IMR-90 (cell line): ENCODE measurements at regions not wholly inside any gene's neighbourhood (a gene's known extent, or its start where the extent isn't known, plus 50 kb on each side); places are given as distances from the start of the nearest gene placed in this dataset.

Experiments used
- ATAC-seq: fragments of 200-7000 bp; cut with Tn5 transposase; 2 replicates; pipeline ENCODE4 v1.9.1; 2020; ENCODE audit warnings: low read depth, mild to moderate bottlenecking, moderate library complexity
- BruUV-seq: library from RNA; stranded (reverse); fragments of 400-500 nt; replicated peaks from 2 replicates; lab custom pipeline; 2021; lab: Mats Ljungman, UMichigan
- CTCF ChIA-PET: fragments of 300-600 bp; formaldehyde crosslinking; extraction: SDS; loops from one replicate; lab custom pipeline; 2021; ENCODE audit warnings: antibody characterized with exemption; lab: Yijun Ruan, JAX
- POLR2A ChIA-PET: fragments of 300-600 bp; sonication (Branson Sonifier 250); formaldehyde crosslinking; loops from one replicate; lab custom pipeline; 2022; ENCODE audit warnings: antibody characterized with exemption; ENCODE audit not compliant: unreplicated experiment; lab: Charles Lee
- DNase-seq: peaks from one replicate; pipeline ENCODE4 v3.0.0; 2013
- H2AFZ ChIP-seq: replicated peaks from 2 replicates; pipeline ENCODE3; 2013; ENCODE audit warnings: low read length, mild to moderate bottlenecking; ENCODE audit not compliant: poor library complexity
- H2AK5ac ChIP-seq: 2 replicates; pipeline ENCODE4 v1.6.1; 2013; ENCODE audit warnings: low read depth, low read length, inconsistent platforms
- H2AK9ac ChIP-seq: replicated peaks from 2 replicates; pipeline ENCODE3; 2013; ENCODE audit warnings: mild to moderate bottlenecking, low read depth, low read length, moderate library complexity; ENCODE audit not compliant: poor library complexity
- H2BK120ac ChIP-seq: 2 replicates; pipeline ENCODE4 v1.6.1; 2013; ENCODE audit warnings: low read depth, low read length, inconsistent platforms
- H2BK15ac ChIP-seq: 3 replicates; pipeline ENCODE4 v1.6.1; 2013; ENCODE audit warnings: low read depth, low read length, inconsistent platforms
- H2BK20ac ChIP-seq: 2 replicates; pipeline ENCODE4 v1.6.1; 2013; ENCODE audit warnings: low read depth, mild to moderate bottlenecking, inconsistent platforms, low read length, moderate library complexity
- H2BK5ac ChIP-seq: 2 replicates; pipeline ENCODE4 v1.6.1; 2013; ENCODE audit warnings: mild to moderate bottlenecking, low read depth, low read length, inconsistent platforms; ENCODE audit not compliant: poor library complexity, severe bottlenecking
- H3K14ac ChIP-seq: replicated peaks from 2 replicates; pipeline ENCODE4 v1.6.1; 2013; ENCODE audit warnings: low read depth, low read length, inconsistent platforms
- H3K18ac ChIP-seq: 2 replicates; pipeline ENCODE4 v1.6.1; 2013; ENCODE audit warnings: low read depth, low read length, control low read depth
- H3K23ac ChIP-seq: 2 replicates; pipeline ENCODE4 v1.6.1; 2013; ENCODE audit warnings: low read depth, low read length, inconsistent platforms
- H3K27ac ChIP-seq: 2 replicates; pipeline ENCODE4 v1.5.1; 2013; ENCODE audit warnings: mild to moderate bottlenecking, control low read depth, low read length; ENCODE audit not compliant: insufficient read depth
- H3K27me3 ChIP-seq: 2 replicates; pipeline ENCODE4 v1.6.1; 2013; ENCODE audit warnings: low read length; ENCODE audit not compliant: control insufficient read depth, insufficient read depth
- H3K36me3 ChIP-seq: 2 replicates; pipeline ENCODE4 v1.6.1; 2013; ENCODE audit warnings: low read length, mixed read lengths; ENCODE audit not compliant: control insufficient read depth, insufficient read depth
- H3K4ac ChIP-seq: 2 replicates; pipeline ENCODE4 v1.6.1; 2013; ENCODE audit warnings: low read depth, low read length, inconsistent platforms
- H3K4me1 ChIP-seq: 2 replicates; pipeline ENCODE4 v1.6.1; 2013; ENCODE audit warnings: low read length, mixed read lengths; ENCODE audit not compliant: control insufficient read depth, insufficient read depth
- H3K4me2 ChIP-seq: 2 replicates; pipeline ENCODE4 v1.6.1; 2013; ENCODE audit warnings: low read depth, mild to moderate bottlenecking, control low read depth, low read length, moderate library complexity
- H3K4me3 ChIP-seq: 2 replicates; pipeline ENCODE4 v1.5.1; 2013; ENCODE audit warnings: low read depth, mild to moderate bottlenecking, control low read depth, low read length, moderate library complexity; ENCODE audit not compliant: insufficient read depth
- H3K56ac ChIP-seq: 2 replicates; pipeline ENCODE4 v1.6.1; 2013; ENCODE audit warnings: low read length, inconsistent platforms; ENCODE audit not compliant: insufficient read depth; ENCODE audit errors: extremely low read depth
- H3K79me1 ChIP-seq, 2 experiments: 2 replicates each; pipeline ENCODE4 v1.6.1; 2013; ENCODE audit warnings: low read length in 2 of 2, inconsistent platforms in 1 of 2, low read depth in 1 of 2
- H3K9ac ChIP-seq: 2 replicates; pipeline ENCODE4 v1.6.1; 2013; ENCODE audit warnings: low read depth, low read length, control low read depth
- H3K9me1 ChIP-seq: 2 replicates; pipeline ENCODE4 v1.6.1; 2013; ENCODE audit warnings: low read length, inconsistent platforms; ENCODE audit not compliant: insufficient read depth
- H3K9me3 ChIP-seq: 2 replicates; pipeline ENCODE4 v1.6.1; 2013; ENCODE audit warnings: low read length; ENCODE audit not compliant: control insufficient read depth, insufficient read depth
- H4K20me1 ChIP-seq: 2 replicates; pipeline ENCODE4 v1.6.1; 2013; ENCODE audit warnings: low read length, inconsistent platforms; ENCODE audit not compliant: insufficient read depth
- H4K5ac ChIP-seq: 2 replicates; pipeline ENCODE4 v1.6.1; 2013; ENCODE audit warnings: mild to moderate bottlenecking, low read depth, low read length, control low read depth
- H4K8ac ChIP-seq, 2 experiments: 2 replicates each; pipeline ENCODE4 v1.6.1; 2013; ENCODE audit warnings: low read depth in 2 of 2, low read length in 2 of 2, control low read depth in 1 of 2, inconsistent platforms in 1 of 2
- H4K91ac ChIP-seq: 2 replicates; pipeline ENCODE4 v1.6.1; 2013; ENCODE audit warnings: low read depth, low read length, inconsistent platforms; ENCODE audit not compliant: insufficient read depth
- BHLHE40 ChIP-seq: fragments of 150-350 bp; IDR thresholded peaks from 2 replicates; pipeline ENCODE4 v1.6.1; 2016; ENCODE audit warnings: mild to moderate bottlenecking, low read depth, low read length
- CEBPB ChIP-seq: IDR thresholded peaks from 2 replicates; pipeline ENCODE4 v1.6.1; 2012; ENCODE audit warnings: low read depth, low read length, improper control_type of control experiment
- CHD1 ChIP-seq: IDR thresholded peaks from 2 replicates; pipeline ENCODE4 v1.6.1; 2012; ENCODE audit warnings: low read depth, low read length, improper control_type of control experiment
- CTCF ChIP-seq: conservative IDR thresholded peaks from 2 replicates; pipeline ENCODE4 v1.5.1; 2012; ENCODE audit warnings: mild to moderate bottlenecking, low read depth, low read length, improper control_type of control experiment
- ELK1 ChIP-seq: fragments of 150-350 bp; IDR thresholded peaks from 2 replicates; pipeline ENCODE4 v1.6.1; 2016; ENCODE audit warnings: low read depth, mild to moderate bottlenecking, low read length, moderate library complexity, borderline replicate concordance
- FOS ChIP-seq: fragments of 150-350 bp; IDR thresholded peaks from 2 replicates; pipeline ENCODE4 v1.6.1; 2016; ENCODE audit warnings: low read depth, low read length
- MAFK ChIP-seq: IDR thresholded peaks from 2 replicates; pipeline ENCODE4 v1.6.1; 2012; ENCODE audit warnings: low read depth, low read length, improper control_type of control experiment
- MAZ ChIP-seq: IDR thresholded peaks from 2 replicates; pipeline ENCODE4 v1.6.1; 2012; ENCODE audit warnings: low read depth, mild to moderate bottlenecking, low read length, improper control_type of control experiment, moderate library complexity, borderline replicate concordance
- MXI1 ChIP-seq: IDR thresholded peaks from 2 replicates; pipeline ENCODE4 v1.6.1; 2012; ENCODE audit warnings: low read depth, mild to moderate bottlenecking, low read length, moderate library complexity, borderline replicate concordance
- NFE2L2 ChIP-seq: fragments of 150-350 bp; IDR thresholded peaks from 2 replicates; pipeline ENCODE4 v1.6.1; 2016; ENCODE audit warnings: low read depth, mild to moderate bottlenecking, low read length
- POLR2A ChIP-seq: IDR thresholded peaks from 2 replicates; pipeline ENCODE4 v1.6.1; 2012; ENCODE audit warnings: mild to moderate bottlenecking, low read depth, low read length
- RAD21 ChIP-seq: IDR thresholded peaks from 2 replicates; pipeline ENCODE4 v1.6.1; 2012; ENCODE audit warnings: low read length, improper control_type of control experiment
- RCOR1 ChIP-seq: IDR thresholded peaks from 2 replicates; pipeline ENCODE4 v1.6.1; 2012; ENCODE audit warnings: mild to moderate bottlenecking, low read length, improper control_type of control experiment; ENCODE audit not compliant: insufficient replicate concordance
- RFX5 ChIP-seq: IDR thresholded peaks from 2 replicates; pipeline ENCODE4 v1.8.0; 2012; ENCODE audit warnings: low read depth, mild to moderate bottlenecking, low read length, moderate library complexity
- SMC3 ChIP-seq: fragments of 150-350 bp; IDR thresholded peaks from 2 replicates; pipeline ENCODE4 v1.6.1; 2016; ENCODE audit warnings: low read depth, mild to moderate bottlenecking, antibody characterized with exemption, low read length, moderate library complexity
- USF2 ChIP-seq: fragments of 150-350 bp; IDR thresholded peaks from 2 replicates; pipeline ENCODE4 v1.6.1; 2017; ENCODE audit warnings: mild to moderate bottlenecking, antibody characterized with exemption, low read length, low read depth
- dilution Hi-C: fragments of 300-500 bp; cut with HindIII; formaldehyde crosslinking; loops from one replicate; pipeline ENCODE4 v1.14.3; 2018; ENCODE audit warnings: low sequenced_read_pairs; ENCODE audit not compliant: unreplicated experiment
- in situ Hi-C: fragments of 300-500 bp; cut with MboI; formaldehyde crosslinking; loops from 3 replicates; pipeline ENCODE4 v1.14.3; 2019; ENCODE audit warnings: low sequenced_read_pairs, inconsistent platforms, mixed read lengths
- intact Hi-C: fragments of 100-400 bp; cut with micrococcal nuclease; formaldehyde crosslinking; loops from 2 replicates; pipeline ENCODE4 v1.10.0; 2022

DNA sequence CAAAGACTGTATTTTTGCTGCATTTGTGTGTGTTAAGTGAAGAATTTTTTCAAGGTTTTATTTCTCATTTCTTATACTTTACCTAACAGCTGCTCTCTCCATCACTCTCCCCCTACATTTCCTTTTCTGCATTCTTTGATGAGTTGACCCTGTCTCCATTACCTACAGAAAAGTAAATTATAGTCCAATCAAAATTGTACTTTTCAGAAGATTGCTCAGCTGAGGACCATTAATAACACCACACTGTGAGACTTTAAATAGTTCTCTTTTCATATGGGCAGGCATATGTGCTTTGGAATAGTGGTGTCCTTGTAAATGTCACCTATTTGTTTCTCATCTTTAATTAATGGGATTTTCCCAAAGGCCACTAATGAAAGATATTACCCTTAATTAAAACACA is 234.7 kb upstream of the GPR149 start:
- no peak overlapping the region for H3K18ac ChIP-seq
- no peak overlapping the region for H2BK20ac ChIP-seq
- H3K27ac ChIP-seq: no peak overlapping the region
- H2BK5ac ChIP-seq: no peak overlapping the region
- intact Hi-C loops: no loop called here
- H3K27me3 ChIP-seq: no peaks in the 10 kb centered on the region
- no peak overlapping the region for H3K56ac ChIP-seq
- dilution Hi-C loops: no loop called here
- no peak overlapping the region for H3K4me2 ChIP-seq
- H2BK15ac ChIP-seq: no peak overlapping the region
- ChIA-PET POLR2A (no interaction called here), CTCF (no interaction called here)
- no peak overlapping the region for H4K91ac ChIP-seq
- H3K9me1 ChIP-seq: no peaks in the 10 kb centered on the region
- H2AK9ac ChIP-seq: no peak overlapping the region
- no peak for TF ChIP-seq CHD1
- TF ChIP-seq POLR2A: no peak
- no peak for TF ChIP-seq SMC3
- TF ChIP-seq BHLHE40: no peak
- TF ChIP-seq MAFK: no peak
- TF ChIP-seq RFX5: no peak
- TF ChIP-seq RAD21: no peak
- TF ChIP-seq ELK1: no peak
- no peak for TF ChIP-seq MXI1
- TF ChIP-seq CTCF: no peak
- TF ChIP-seq CEBPB: no peak
- no peak for TF ChIP-seq MAZ
- TF ChIP-seq FOS: no peak
- no peak for TF ChIP-seq USF2
- no peak for TF ChIP-seq RCOR1
- no peak for TF ChIP-seq NFE2L2
- H3K79me1 ChIP-seq: no peaks in the 10 kb centered on the region
- no peak overlapping the region for H4K8ac ChIP-seq
- in situ Hi-C loops: no loop called here
- no peak overlapping the region for H3K14ac ChIP-seq
- no peak overlapping the region for H3K4me3 ChIP-seq
- no peaks in the 10 kb centered on the region for H3K4me1 ChIP-seq
- ATAC-seq: no peak
- H4K5ac ChIP-seq: no peak overlapping the region
- no peak overlapping the region for H3K9ac ChIP-seq
- H4K20me1 ChIP-seq: no peaks in the 10 kb centered on the region
- no peak for DNase-seq
- no peaks in the 10 kb centered on the region for H3K36me3 ChIP-seq
- H3K9me3 ChIP-seq: no peaks in the 10 kb centered on the region
- no peak overlapping the region for H3K23ac ChIP-seq
- no peak overlapping the region for H2AFZ ChIP-seq
- BruUV-seq: no TSS peak
- H3K4ac ChIP-seq: no peak overlapping the region
- no peak overlapping the region for H2AK5ac ChIP-seq
- no peak overlapping the region for H2BK120ac ChIP-seq
